Fibroblast of the aortic adventitia (primary cell): ENCODE measurements at regions not wholly inside any gene's neighbourhood (a gene's known extent, or its start where the extent isn't known, plus 50 kb on each side); places are given as distances from the start of the nearest gene placed in this dataset.

ENCODE experiments used
- DNase-seq: peaks from one replicate; pipeline ENCODE4 v3.0.0-alpha.2; 2010; ENCODE audit warnings: low read depth
- H3K4me3 ChIP-seq: 2 replicates; pipeline ENCODE4 v1.5.1; 2011; ENCODE audit warnings: low read depth, mild to moderate bottlenecking, control low read depth, low read length, moderate library complexity
- CTCF ChIP-seq: IDR thresholded peaks from 2 replicates; pipeline ENCODE4 v1.5.1; 2011; ENCODE audit warnings: mild to moderate bottlenecking, low read length, control low read depth, inconsistent platforms; ENCODE audit not compliant: insufficient read depth

- H3K4me3 ChIP-seq = no peak overlapping the region
- no peak for DNase-seq
- TF ChIP-seq CTCF = no peak
Observed at GRCh38 chr7:70870349-70870748, 261.6 kb upstream of the GALNT17 start.

GRCh38 chr7:70872188-70872587 lies 259.8 kb upstream of the GALNT17 start:
- TF ChIP-seq CTCF = no peak
- H3K4me3 ChIP-seq = no peak overlapping the region
- DNase-seq = no peak

- no peak for TF ChIP-seq CTCF
- no peak for DNase-seq
- H3K4me3 ChIP-seq = no peak overlapping the region
Observed at GRCh38 chr7:70881167-70881847, 250.6 kb upstream of the GALNT17 start.

- DNase-seq = no peak
- no peak overlapping the region for H3K4me3 ChIP-seq
Observed at GRCh38 chr7:70883750-70884439, 248.0 kb upstream of the GALNT17 start.

GRCh38 chr7:70884440-70884764 lies 247.5 kb upstream of the GALNT17 start:
- no peak for TF ChIP-seq CTCF
- DNase-seq = no peak
- no peak overlapping the region for H3K4me3 ChIP-seq

More at GRCh38 chr7:70883750-70884439, 248.0 kb upstream of the GALNT17 start:
- TF ChIP-seq CTCF = no peak

GRCh38 chr7:70884809-70885208 lies 247.1 kb upstream of the GALNT17 start:
- no peak for TF ChIP-seq CTCF
- no peak overlapping the region for H3K4me3 ChIP-seq
- no peak for DNase-seq
